ENCODE measurements at regions not wholly inside any gene's neighbourhood (a gene's known extent, or its start where the extent isn't known, plus 50 kb on each side); places are given as distances from the start of the nearest gene placed in this dataset.

DNA sequence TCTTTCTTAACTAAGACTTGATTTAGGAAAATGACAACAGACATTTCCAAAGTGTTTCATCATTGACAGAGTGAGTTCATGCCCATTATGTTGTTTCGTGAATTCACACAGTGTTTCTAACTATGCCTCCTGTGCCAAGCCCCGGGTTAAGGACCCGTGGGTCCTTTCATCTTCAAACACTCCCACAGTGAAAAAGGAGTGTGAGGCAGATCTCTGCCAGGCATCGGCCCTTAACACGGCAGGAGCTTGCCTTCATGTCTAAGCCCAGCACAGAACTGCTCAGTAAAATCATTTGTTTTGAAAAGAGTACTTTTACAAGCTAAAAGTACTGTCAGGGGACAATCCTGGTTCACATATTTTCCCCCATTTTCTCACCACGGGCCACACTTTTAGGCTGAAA is 80.0 kb upstream of the FOXB1 start:
- peaks cover 2 to 12% of the 10 kb centered on the region in 2 experiments for H3K27me3 ChIP-seq (ENCODE audit: control insufficient read depth in 2 of 2, insufficient read depth in 2 of 2, low read length in 2 of 2)
- no peak for TF ChIP-seq EZH2 (IDR thresholded peaks at IDR 0.05; ENCODE audit: borderline replicate concordance, low read depth, low read length, severe bottlenecking)
- TF ChIP-seq, protein P1, sequence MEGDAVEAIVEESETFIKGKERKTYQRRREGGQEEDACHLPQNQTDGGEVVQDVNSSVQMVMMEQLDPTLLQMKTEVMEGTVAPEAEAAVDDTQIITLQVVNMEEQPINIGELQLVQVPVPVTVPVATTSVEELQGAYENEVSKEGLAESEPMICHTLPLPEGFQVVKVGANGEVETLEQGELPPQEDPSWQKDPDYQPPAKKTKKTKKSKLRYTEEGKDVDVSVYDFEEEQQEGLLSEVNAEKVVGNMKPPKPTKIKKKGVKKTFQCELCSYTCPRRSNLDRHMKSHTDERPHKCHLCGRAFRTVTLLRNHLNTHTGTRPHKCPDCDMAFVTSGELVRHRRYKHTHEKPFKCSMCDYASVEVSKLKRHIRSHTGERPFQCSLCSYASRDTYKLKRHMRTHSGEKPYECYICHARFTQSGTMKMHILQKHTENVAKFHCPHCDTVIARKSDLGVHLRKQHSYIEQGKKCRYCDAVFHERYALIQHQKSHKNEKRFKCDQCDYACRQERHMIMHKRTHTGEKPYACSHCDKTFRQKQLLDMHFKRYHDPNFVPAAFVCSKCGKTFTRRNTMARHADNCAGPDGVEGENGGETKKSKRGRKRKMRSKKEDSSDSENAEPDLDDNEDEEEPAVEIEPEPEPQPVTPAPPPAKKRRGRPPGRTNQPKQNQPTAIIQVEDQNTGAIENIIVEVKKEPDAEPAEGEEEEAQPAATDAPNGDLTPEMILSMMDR (IDR thresholded peaks at IDR 0.05; ENCODE audit: extremely low read depth in 1 of 2, insufficient read depth in 1 of 2, low read depth in 1 of 2, low read length in 2 of 2), result no peak
- TF ChIP-seq POLR2A (IDR thresholded peaks at IDR 0.05; ENCODE audit: low read depth, low read length), result no peak
- TF ChIP-seq FOS (IDR thresholded peaks at IDR 0.05; ENCODE audit: borderline replicate concordance, insufficient read depth, low read length), result no peak
- TF ChIP-seq, protein P2, sequence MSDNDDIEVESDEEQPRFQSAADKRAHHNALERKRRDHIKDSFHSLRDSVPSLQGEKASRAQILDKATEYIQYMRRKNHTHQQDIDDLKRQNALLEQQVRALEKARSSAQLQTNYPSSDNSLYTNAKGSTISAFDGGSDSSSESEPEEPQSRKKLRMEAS (IDR thresholded peaks at IDR 0.05; ENCODE audit: insufficient read depth, insufficient read length), result no peak
- TF ChIP-seq JUN (IDR thresholded peaks at IDR 0.05; ENCODE audit: borderline replicate concordance, insufficient read depth, insufficient read length, low read depth), result no peak
- no peak for TF ChIP-seq GATA2 (IDR thresholded peaks at IDR 0.05; ENCODE audit: insufficient read depth, insufficient read length, low read depth, low read length)
- no peak for TF ChIP-seq MYC (IDR thresholded peaks at IDR 0.05; ENCODE audit: low read depth, low read length)
- no peak for TF ChIP-seq POLR2AphosphoS5 (IDR thresholded peaks at IDR 0.05; ENCODE audit: insufficient read depth, low read depth, low read length)
- H3K4me3 ChIP-seq (replicated peaks in 1 of 3; ENCODE audit: insufficient read depth in 1 of 3, low read depth in 1 of 3, low read length in 3 of 3), result no peak overlapping the region
- dilution Hi-C loops (cut with MboI; ENCODE audit: extremely low pct_ligation_motif_present, low sequenced_read_pairs) (no loop called here), intact Hi-C loops (cut with micrococcal nuclease) (no loop called here)
- no peaks in the 10 kb centered on the region for H3K9me1 ChIP-seq (replicated peaks; ENCODE audit: control insufficient read depth, extremely low read depth, insufficient read depth, low read length)
- no peaks in the 10 kb centered on the region for H3K36me3 ChIP-seq (ENCODE audit: control insufficient read depth in 2 of 2, extremely low read depth in 1 of 2, insufficient read depth in 2 of 2, low read length in 2 of 2)
- no peak overlapping the region for H2AFZ ChIP-seq (ENCODE audit: low read depth, low read length)
- ChIA-PET POLR2A (no interaction called here), CTCF (interaction anchor here (1.0 to 2.7 kb wide), 3 partner anchors 8 to 256 kb away, joined by 3 to 8 read pairs (median 5); no protein-coding TSS in a partner anchor)
- no TSS peak for BruUV-seq (replicated peaks)
- DNase-seq (ENCODE audit: low read depth, low spot score) (no peak), FAIRE-seq (no peak)
- H3K4me1 ChIP-seq (ENCODE audit: control insufficient read depth, extremely low read depth, insufficient read depth, low read length), result no peaks in the 10 kb centered on the region
- no peak overlapping the region for H3K9ac ChIP-seq (replicated peaks; ENCODE audit: extremely low read depth, insufficient read depth, low read length)
- H3K4me2 ChIP-seq (ENCODE audit: insufficient read depth, low read length), result no peak overlapping the region
- H4K20me1 ChIP-seq (replicated peaks; ENCODE audit: control insufficient read depth, extremely low read depth, insufficient read depth, low read length), result no peaks in the 10 kb centered on the region
- no peak overlapping the region for H3K27ac ChIP-seq (ENCODE audit: insufficient read depth, low read depth, low read length)
- no peaks in the 10 kb centered on the region for H3K9me3 ChIP-seq (replicated peaks; ENCODE audit: control insufficient read depth, insufficient read depth, low read length)
- H3K79me2 ChIP-seq (ENCODE audit: control insufficient read depth, insufficient read depth, low read length), result no peaks in the 10 kb centered on the region

Data from endothelial cell of umbilical vein (primary cell).